Left ventricle myocardium superior (tissue), 1 donor: ENCODE measurements at regions not wholly inside any gene's neighbourhood (a gene's known extent, or its start where the extent isn't known, plus 50 kb on each side); places are given as distances from the start of the nearest gene placed in this dataset.

Experiments
- ATAC-seq: fragments of 200-7000 bp; cut with Tn5 transposase; one replicate; pipeline ENCODE4 v1.9.1; 2020; ENCODE audit warnings: mild to moderate bottlenecking, moderate library complexity
- DNase-seq: peaks from one replicate; pipeline ENCODE4 v3.0.0-alpha.2; 2020
- intact Hi-C: fragments of 100-400 bp; cut with micrococcal nuclease; formaldehyde crosslinking; loops from one replicate; pipeline ENCODE4 v1.11.0; 2022
- donor health status: DM: no; HTN: yes; CAD: no; lungs with severe emphysema.

GRCh38 chr1:208781391-208782045 lies 537.3 kb upstream of the PLXNA2 start:
- DNase-seq (no peak), ATAC-seq (no peak)
- intact Hi-C loops, result no loop called here

- intact Hi-C loops, result no loop called here
These were observed 538.0 kb upstream of the PLXNA2 start for GRCh38 chr1:208782186-208782585.

GRCh38 chr1:208785629-208786028 lies 541.4 kb upstream of the PLXNA2 start:
- DNase-seq (no peak), ATAC-seq (no peak)
- intact Hi-C loops, result no loop called here

More at GRCh38 chr1:208782186-208782585, 538.0 kb upstream of the PLXNA2 start:
- ATAC-seq, result no peak
- DNase-seq, result no peak

- intact Hi-C loops, result no loop called here
- no peak for DNase-seq
- no peak for ATAC-seq
These were observed 543.0 kb upstream of the PLXNA2 start for GRCh38 chr1:208787219-208787618.

GRCh38 chr1:208788013-208788540 lies 543.9 kb upstream of the PLXNA2 start:
- no peak for DNase-seq
- no peak for ATAC-seq
- intact Hi-C loops, result no loop called here

- intact Hi-C loops, result no loop called here
- ATAC-seq (no peak), DNase-seq (no peak)
These were observed 547.3 kb upstream of the PLXNA2 start for GRCh38 chr1:208791456-208791855.

GRCh38 chr1:208793861-208794345 lies 549.7 kb upstream of the PLXNA2 start:
- DNase-seq (no peak), ATAC-seq (no peak)
- intact Hi-C loops, result no loop called here

- ATAC-seq (no peak), DNase-seq (no peak)
- intact Hi-C loops, result no loop called here
These were observed 555.0 kb upstream of the PLXNA2 start for GRCh38 chr1:208799186-208799585.

GRCh38 chr1:208803011-208803811 lies 559.0 kb upstream of the PLXNA2 start:
- ATAC-seq (no peak), DNase-seq (no peak)
- intact Hi-C loops, result no loop called here

- intact Hi-C loops, result no loop called here
- DNase-seq (no peak), ATAC-seq (no peak)
These were observed 563.4 kb upstream of the PLXNA2 start for GRCh38 chr1:208807446-208808127.

- intact Hi-C loops, result no loop called here
- ATAC-seq, result no peak
- DNase-seq, result no peak
These were observed 564.1 kb upstream of the PLXNA2 start for GRCh38 chr1:208808301-208808700.

GRCh38 chr1:208809876-208810275 lies 565.7 kb upstream of the PLXNA2 start:
- no peak for DNase-seq
- intact Hi-C loops, result no loop called here
- ATAC-seq, result no peak

GRCh38 chr1:208818770-208819445 lies 574.7 kb upstream of the PLXNA2 start:
- ATAC-seq (no peak), DNase-seq (no peak)
- intact Hi-C loops, result no loop called here

GRCh38 chr1:208820580-208821212 lies 576.5 kb upstream of the PLXNA2 start:
- DNase-seq (no peak), ATAC-seq (no peak)
- intact Hi-C loops, result no loop called here

GRCh38 chr1:208821939-208822338 lies 577.8 kb upstream of the PLXNA2 start:
- DNase-seq (no peak), ATAC-seq (no peak)
- intact Hi-C loops, result no loop called here

- ATAC-seq, result no peak
- DNase-seq, result no peak
- intact Hi-C loops, result no loop called here
These were observed 581.1 kb upstream of the PLXNA2 start for GRCh38 chr1:208825300-208825699.

GRCh38 chr1:208829595-208829994 lies 585.4 kb upstream of the PLXNA2 start:
- no peak for ATAC-seq
- intact Hi-C loops, result no loop called here
- DNase-seq, result no peak

- DNase-seq, result no peak
- intact Hi-C loops, result no loop called here
- ATAC-seq, result no peak
These were observed 590.4 kb upstream of the PLXNA2 start for GRCh38 chr1:208834381-208835096.
